ENCODE measurements at regions not wholly inside any gene's neighbourhood (a gene's known extent, or its start where the extent isn't known, plus 50 kb on each side); places are given as distances from the start of the nearest gene placed in this dataset.

DNA sequence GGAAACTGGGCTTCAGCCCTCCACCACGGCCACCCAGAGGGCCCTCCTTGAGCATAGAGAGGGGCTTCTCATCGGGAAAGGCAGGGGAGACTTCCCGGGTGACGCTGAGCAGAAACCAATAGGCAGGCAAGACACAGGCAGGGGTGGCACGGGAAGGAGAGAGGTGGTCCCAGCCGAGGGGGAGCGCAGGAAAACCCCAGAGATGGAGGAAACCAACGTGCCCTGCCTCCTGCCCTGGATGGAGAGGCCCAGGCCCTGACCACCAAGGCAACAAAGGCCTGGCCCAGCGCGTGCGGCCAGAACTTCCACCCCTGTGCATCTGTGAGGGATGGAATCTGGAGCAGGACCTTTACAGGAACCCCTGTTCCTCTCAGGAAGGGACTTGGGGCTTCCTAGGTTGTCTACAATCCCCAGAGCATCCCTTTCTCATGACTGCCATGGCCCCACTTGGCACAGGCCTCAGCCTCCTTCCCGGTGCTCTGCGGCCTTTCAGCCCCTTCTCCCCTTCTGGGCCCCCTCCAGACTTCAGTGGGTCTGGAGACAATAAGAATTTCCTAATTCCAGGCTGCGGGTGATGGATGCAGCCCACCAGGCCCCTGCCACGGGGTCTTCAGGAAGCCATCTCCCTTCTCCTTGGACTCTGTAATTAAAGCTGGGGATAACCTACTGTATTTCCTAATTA lies 137.0 kb upstream of the RET start:
- TF ChIP-seq, protein P1, sequence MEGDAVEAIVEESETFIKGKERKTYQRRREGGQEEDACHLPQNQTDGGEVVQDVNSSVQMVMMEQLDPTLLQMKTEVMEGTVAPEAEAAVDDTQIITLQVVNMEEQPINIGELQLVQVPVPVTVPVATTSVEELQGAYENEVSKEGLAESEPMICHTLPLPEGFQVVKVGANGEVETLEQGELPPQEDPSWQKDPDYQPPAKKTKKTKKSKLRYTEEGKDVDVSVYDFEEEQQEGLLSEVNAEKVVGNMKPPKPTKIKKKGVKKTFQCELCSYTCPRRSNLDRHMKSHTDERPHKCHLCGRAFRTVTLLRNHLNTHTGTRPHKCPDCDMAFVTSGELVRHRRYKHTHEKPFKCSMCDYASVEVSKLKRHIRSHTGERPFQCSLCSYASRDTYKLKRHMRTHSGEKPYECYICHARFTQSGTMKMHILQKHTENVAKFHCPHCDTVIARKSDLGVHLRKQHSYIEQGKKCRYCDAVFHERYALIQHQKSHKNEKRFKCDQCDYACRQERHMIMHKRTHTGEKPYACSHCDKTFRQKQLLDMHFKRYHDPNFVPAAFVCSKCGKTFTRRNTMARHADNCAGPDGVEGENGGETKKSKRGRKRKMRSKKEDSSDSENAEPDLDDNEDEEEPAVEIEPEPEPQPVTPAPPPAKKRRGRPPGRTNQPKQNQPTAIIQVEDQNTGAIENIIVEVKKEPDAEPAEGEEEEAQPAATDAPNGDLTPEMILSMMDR (IDR thresholded peaks at IDR 0.05) = no peak
- TF ChIP-seq POLR2A (IDR thresholded peaks at IDR 0.05) = no peak
